Fibroblast of lung (primary cell): ENCODE measurements at regions not wholly inside any gene's neighbourhood (a gene's known extent, or its start where the extent isn't known, plus 50 kb on each side); places are given as distances from the start of the nearest gene placed in this dataset.

ENCODE experiments used
- EZH2 ChIP-seq: IDR thresholded peaks from 2 replicates; pipeline ENCODE4 v1.5.1; 2012; ENCODE audit warnings: low read length, control low read depth, mild to moderate bottlenecking; ENCODE audit errors: missing control alignments
- TF ChIP-seq, protein P1 (sequence below), 2 donors: IDR thresholded peaks in 1 of 2; conservative IDR thresholded peaks in 1 of 2; 1 replicate in 1 of 2; 2 replicates in 1 of 2; pipeline ENCODE4 v1.5.1; 2011 to 2012; ENCODE audit warnings: low read length in 2 of 2, control low read depth in 1 of 2, inconsistent platforms in 1 of 2, low read depth in 1 of 2, mild to moderate bottlenecking in 1 of 2

DNA sequence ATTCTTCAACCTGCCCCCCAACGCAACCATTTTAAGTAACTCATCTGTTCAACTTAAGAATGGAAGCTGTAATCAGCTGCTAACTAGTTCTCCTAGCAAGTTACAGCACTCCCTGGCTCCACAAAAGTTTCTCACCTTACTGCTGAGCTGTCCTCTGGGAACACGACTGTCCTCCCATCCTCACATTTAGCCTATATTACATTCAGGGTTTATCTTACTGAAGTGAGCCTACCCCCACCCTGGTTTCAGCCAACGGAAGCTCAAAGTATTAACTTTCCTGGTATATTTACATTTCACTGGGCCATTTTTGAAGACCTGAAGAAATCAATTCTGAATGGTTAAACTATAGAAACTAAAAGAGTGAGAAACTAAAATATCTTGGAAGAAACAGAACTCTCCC lies 64.9 kb upstream of the TANK start:
- TF ChIP-seq, protein P1, sequence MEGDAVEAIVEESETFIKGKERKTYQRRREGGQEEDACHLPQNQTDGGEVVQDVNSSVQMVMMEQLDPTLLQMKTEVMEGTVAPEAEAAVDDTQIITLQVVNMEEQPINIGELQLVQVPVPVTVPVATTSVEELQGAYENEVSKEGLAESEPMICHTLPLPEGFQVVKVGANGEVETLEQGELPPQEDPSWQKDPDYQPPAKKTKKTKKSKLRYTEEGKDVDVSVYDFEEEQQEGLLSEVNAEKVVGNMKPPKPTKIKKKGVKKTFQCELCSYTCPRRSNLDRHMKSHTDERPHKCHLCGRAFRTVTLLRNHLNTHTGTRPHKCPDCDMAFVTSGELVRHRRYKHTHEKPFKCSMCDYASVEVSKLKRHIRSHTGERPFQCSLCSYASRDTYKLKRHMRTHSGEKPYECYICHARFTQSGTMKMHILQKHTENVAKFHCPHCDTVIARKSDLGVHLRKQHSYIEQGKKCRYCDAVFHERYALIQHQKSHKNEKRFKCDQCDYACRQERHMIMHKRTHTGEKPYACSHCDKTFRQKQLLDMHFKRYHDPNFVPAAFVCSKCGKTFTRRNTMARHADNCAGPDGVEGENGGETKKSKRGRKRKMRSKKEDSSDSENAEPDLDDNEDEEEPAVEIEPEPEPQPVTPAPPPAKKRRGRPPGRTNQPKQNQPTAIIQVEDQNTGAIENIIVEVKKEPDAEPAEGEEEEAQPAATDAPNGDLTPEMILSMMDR (conservative IDR thresholded peaks at IDR 0.05 in 1 of 2, IDR thresholded peaks at IDR 0.05 in 1 of 2; ENCODE audit: low read depth in 1 of 2, low read length in 2 of 2) = no peak
- no peak for TF ChIP-seq EZH2
